CD4-positive, CD25-positive, alpha-beta regulatory T cell (primary cell): ENCODE measurements at regions not wholly inside any gene's neighbourhood (a gene's known extent, or its start where the extent isn't known, plus 50 kb on each side); places are given as distances from the start of the nearest gene placed in this dataset.

Source experiments
- ATAC-seq, 2 donors: fragments of 150-1000 bp; cut with Tn5 transposase; one replicate each; pipeline ENCODE4 v1.10.0; 2021; ENCODE audit warnings: low read depth in 2 of 2, moderate number of reproducible peaks in 2 of 2, moderate library complexity in 1 of 2
- DNase-seq, 3 donors: peaks; one replicate each; pipeline versions ENCODE4 v3.0.0 to v3.0.0-alpha.2; 2012 to 2022; ENCODE audit warnings: mixed read lengths in 1 of 3
- H3K27ac ChIP-seq: one replicate; pipeline ENCODE4 v1.7.0; 2013; ENCODE audit warnings: mild to moderate bottlenecking, low read length; ENCODE audit not compliant: insufficient read depth, poor library complexity, severe bottlenecking
- H3K27me3 ChIP-seq: one replicate; pipeline ENCODE4 v1.7.0; 2013; ENCODE audit warnings: low read length; ENCODE audit not compliant: control insufficient read depth, insufficient read depth
- H3K36me3 ChIP-seq: one replicate; pipeline ENCODE4 v1.7.0; 2013; ENCODE audit warnings: mild to moderate bottlenecking, low read length, moderate library complexity; ENCODE audit not compliant: control insufficient read depth, insufficient read depth
- H3K4me1 ChIP-seq: 2 replicates; pipeline ENCODE4 v1.7.0; 2013; ENCODE audit warnings: mild to moderate bottlenecking, low read length; ENCODE audit not compliant: insufficient read depth, control insufficient read depth, poor library complexity, severe bottlenecking
- H3K4me3 ChIP-seq: one replicate; pipeline ENCODE4 v1.7.0; 2013; ENCODE audit warnings: low read depth, mild to moderate bottlenecking, low read length, moderate library complexity
- H3K9me3 ChIP-seq, 2 experiments: 1 replicate in 1 of 2; 2 replicates in 1 of 2; pipeline ENCODE4 v1.7.0; 2013; ENCODE audit warnings: low read length in 2 of 2, mild to moderate bottlenecking in 1 of 2, moderate library complexity in 1 of 2; ENCODE audit not compliant: control insufficient read depth in 2 of 2
- H3K27ac Mint-ChIP-seq, 3 donors: one replicate each; pipeline ENCODE4 v1.8.0; 2020 to 2022; ENCODE audit warnings: mild to moderate bottlenecking in 3 of 3, mixed read lengths in 3 of 3, moderate library complexity in 2 of 3
- H3K27me3 Mint-ChIP-seq: one replicate; pipeline ENCODE4 v1.8.0; 2022; ENCODE audit warnings: mild to moderate bottlenecking, mixed read lengths
- H3K36me3 Mint-ChIP-seq: one replicate; pipeline ENCODE4 v1.8.0; 2020; ENCODE audit warnings: mixed read lengths
- H3K4me1 Mint-ChIP-seq, 4 donors: one replicate each; pipeline ENCODE4 v1.8.0; 2020 to 2022; ENCODE audit warnings: mixed read lengths in 4 of 4, mild to moderate bottlenecking in 1 of 4
- H3K4me3 Mint-ChIP-seq, 4 donors: one replicate each; pipeline ENCODE4 v1.8.0; 2020 to 2022; ENCODE audit warnings: mild to moderate bottlenecking in 4 of 4, mixed read lengths in 4 of 4, moderate library complexity in 3 of 4
- H3K9me3 Mint-ChIP-seq, 7 donors: one replicate each; pipeline ENCODE4 v1.8.0; 2020 to 2022; ENCODE audit warnings: mixed read lengths in 7 of 7, mild to moderate bottlenecking in 3 of 7, moderate library complexity in 2 of 7

- no peaks in the 10 kb centered on the region for H3K4me1 ChIP-seq
- Mint-ChIP-seq H3K4me3 (no peak overlapping the region), H3K27ac (no peak overlapping the region), H3K4me1 (no peaks in the 10 kb centered on the region), H3K36me3 (no peaks in the 10 kb centered on the region), H3K9me3 (peaks cover 0 to 3% (median 0%) of the 10 kb centered on the region in 7 donors), H3K27me3 (no peaks in the 10 kb centered on the region)
- H3K27ac ChIP-seq, result no peak overlapping the region
- ATAC-seq, result no peak
- no peak overlapping the region for H3K4me3 ChIP-seq
- no peaks in the 10 kb centered on the region for H3K9me3 ChIP-seq
- no peak for DNase-seq
- no peaks in the 10 kb centered on the region for H3K36me3 ChIP-seq
- H3K27me3 ChIP-seq, result no peaks in the 10 kb centered on the region
These were observed 148.6 kb upstream of the MTNR1B start for GRCh38 chr11:92820860-92821259.

- Histone ChIP-seq H3K4me3 (no peak overlapping the region), H3K27me3 (no peaks in the 10 kb centered on the region), H3K27ac (no peak overlapping the region), H3K36me3 (no peaks in the 10 kb centered on the region), H3K4me1 (no peaks in the 10 kb centered on the region), H3K9me3 (no peaks in the 10 kb centered on the region)
- Mint-ChIP-seq H3K4me3 (no peak overlapping the region), H3K27me3 (no peaks in the 10 kb centered on the region), H3K4me1 (no peaks in the 10 kb centered on the region), H3K27ac (no peak overlapping the region), H3K36me3 (no peaks in the 10 kb centered on the region), H3K9me3 (peaks cover 0 to 3% (median 0%) of the 10 kb centered on the region in 7 donors)
- DNase-seq, result no peak
- no peak for ATAC-seq
These were observed 147.0 kb upstream of the MTNR1B start for GRCh38 chr11:92822410-92822809.

- no peak overlapping the region for H3K4me3 ChIP-seq
- Mint-ChIP-seq H3K36me3 (no peaks in the 10 kb centered on the region), H3K27me3 (no peaks in the 10 kb centered on the region), H3K4me1 (no peaks in the 10 kb centered on the region), H3K27ac (no peak overlapping the region), H3K9me3 (peaks cover 0 to 3% (median 0%) of the 10 kb centered on the region in 7 donors), H3K4me3 (no peak overlapping the region)
- H3K27ac ChIP-seq, result no peak overlapping the region
- no peaks in the 10 kb centered on the region for H3K36me3 ChIP-seq
- no peak for ATAC-seq
- H3K4me1 ChIP-seq, result no peaks in the 10 kb centered on the region
- no peak for DNase-seq
- no peaks in the 10 kb centered on the region for H3K9me3 ChIP-seq
- H3K27me3 ChIP-seq, result no peaks in the 10 kb centered on the region
These were observed 143.3 kb upstream of the MTNR1B start for GRCh38 chr11:92826136-92826535.

GRCh38 chr11:92826603-92827002, 142.8 kb upstream of the MTNR1B start:
- Histone ChIP-seq H3K4me1 (no peaks in the 10 kb centered on the region), H3K4me3 (no peak overlapping the region), H3K9me3 (no peaks in the 10 kb centered on the region), H3K27me3 (no peaks in the 10 kb centered on the region), H3K27ac (no peak overlapping the region), H3K36me3 (no peaks in the 10 kb centered on the region)
- ATAC-seq (no peak), DNase-seq (no peak)
- Mint-ChIP-seq H3K27me3 (no peaks in the 10 kb centered on the region), H3K4me1 (no peaks in the 10 kb centered on the region), H3K36me3 (no peaks in the 10 kb centered on the region), H3K27ac (no peak overlapping the region), H3K9me3 (peaks cover 0 to 3% (median 0%) of the 10 kb centered on the region in 7 donors), H3K4me3 (no peak overlapping the region)

GRCh38 chr11:92827132-92827531, 142.3 kb upstream of the MTNR1B start:
- Mint-ChIP-seq H3K9me3 (peaks cover 0 to 3% (median 0%) of the 10 kb centered on the region in 7 donors), H3K36me3 (no peaks in the 10 kb centered on the region), H3K4me3 (no peak overlapping the region), H3K27ac (no peak overlapping the region), H3K27me3 (no peaks in the 10 kb centered on the region), H3K4me1 (no peaks in the 10 kb centered on the region)
- Histone ChIP-seq H3K27me3 (no peaks in the 10 kb centered on the region), H3K36me3 (no peaks in the 10 kb centered on the region), H3K27ac (no peak overlapping the region), H3K9me3 (no peaks in the 10 kb centered on the region), H3K4me1 (no peaks in the 10 kb centered on the region), H3K4me3 (no peak overlapping the region)
- ATAC-seq (no peak), DNase-seq (no peak)

- Histone ChIP-seq H3K27me3 (no peaks in the 10 kb centered on the region), H3K4me3 (no peak overlapping the region), H3K9me3 (no peaks in the 10 kb centered on the region), H3K36me3 (no peaks in the 10 kb centered on the region), H3K27ac (no peak overlapping the region), H3K4me1 (no peaks in the 10 kb centered on the region)
- H3K36me3 Mint-ChIP-seq, result no peaks in the 10 kb centered on the region
- peaks cover 0 to 1% (median 0%) of the 10 kb centered on the region in 7 donors for H3K9me3 Mint-ChIP-seq
- ATAC-seq (no peak), DNase-seq (no peak)
- H3K4me3 Mint-ChIP-seq, result no peak overlapping the region
- H3K4me1 Mint-ChIP-seq, result no peaks in the 10 kb centered on the region
- no peak overlapping the region for H3K27ac Mint-ChIP-seq
- H3K27me3 Mint-ChIP-seq, result no peaks in the 10 kb centered on the region
These were observed 140.9 kb upstream of the MTNR1B start for GRCh38 chr11:92828556-92828955.

GRCh38 chr11:92829121-92829520, 140.3 kb upstream of the MTNR1B start:
- Histone ChIP-seq H3K4me3 (no peak overlapping the region), H3K27ac (no peak overlapping the region), H3K36me3 (no peaks in the 10 kb centered on the region), H3K27me3 (no peaks in the 10 kb centered on the region), H3K9me3 (no peaks in the 10 kb centered on the region), H3K4me1 (no peaks in the 10 kb centered on the region)
- Mint-ChIP-seq H3K4me3 (no peak overlapping the region), H3K27ac (no peak overlapping the region), H3K36me3 (no peaks in the 10 kb centered on the region), H3K27me3 (no peaks in the 10 kb centered on the region), H3K4me1 (no peaks in the 10 kb centered on the region), H3K9me3 (peaks cover 0 to 1% (median 0%) of the 10 kb centered on the region in 7 donors)
- ATAC-seq (no peak), DNase-seq (no peak)

GRCh38 chr11:92829671-92830070, 139.8 kb upstream of the MTNR1B start:
- DNase-seq, result no peak
- Mint-ChIP-seq H3K4me1 (no peaks in the 10 kb centered on the region), H3K27me3 (no peaks in the 10 kb centered on the region), H3K9me3 (peaks cover 0 to 1% (median 0%) of the 10 kb centered on the region in 7 donors), H3K36me3 (no peaks in the 10 kb centered on the region), H3K27ac (no peak overlapping the region), H3K4me3 (no peak overlapping the region)
- Histone ChIP-seq H3K27me3 (no peaks in the 10 kb centered on the region), H3K27ac (no peak overlapping the region), H3K4me1 (no peaks in the 10 kb centered on the region), H3K4me3 (no peak overlapping the region), H3K9me3 (no peaks in the 10 kb centered on the region), H3K36me3 (no peaks in the 10 kb centered on the region)
- no peak for ATAC-seq
